ENCODE measurements at regions not wholly inside any gene's neighbourhood (a gene's known extent, or its start where the extent isn't known, plus 50 kb on each side); places are given as distances from the start of the nearest gene placed in this dataset.

GRCh38 chr7:11298220-11298619, 324.5 kb downstream of the PHF14 start:
- Histone ChIP-seq H3K27ac (ENCODE audit: insufficient read depth, low read length) (no peak overlapping the region), H4K8ac (ENCODE audit: low read depth in 2 of 2, low read length in 2 of 2) (no peak overlapping the region), H3K4me1 (ENCODE audit: control insufficient read depth, insufficient read depth, low read length) (no peaks in the 10 kb centered on the region), H4K91ac (ENCODE audit: insufficient read depth, low read depth, low read length) (no peak overlapping the region), H3K36me3 (ENCODE audit: control insufficient read depth, insufficient read depth, low read length) (no peaks in the 10 kb centered on the region), H2AK5ac (ENCODE audit: low read depth, low read length) (no peak overlapping the region), H3K14ac (replicated peaks; ENCODE audit: low read depth, low read length) (no peak overlapping the region), H2BK15ac (ENCODE audit: low read depth, low read length) (no peak overlapping the region), H3K56ac (ENCODE audit: extremely low read depth, insufficient read depth, low read length) (no peak overlapping the region), H4K5ac (ENCODE audit: low read depth, low read length) (no peak overlapping the region), H2BK20ac (ENCODE audit: low read depth, low read length) (no peak overlapping the region), H3K79me1 (ENCODE audit: low read depth in 1 of 2, low read length in 2 of 2) (no peaks in the 10 kb centered on the region), H3K27me3 (ENCODE audit: control insufficient read depth, insufficient read depth, low read length) (no peaks in the 10 kb centered on the region), H3K4ac (ENCODE audit: low read depth, low read length) (no peak overlapping the region), H3K4me3 (ENCODE audit: insufficient read depth, low read depth, low read length) (no peak overlapping the region), H2AK9ac (replicated peaks; ENCODE audit: low read depth, low read length, poor library complexity) (no peak overlapping the region), H3K9ac (ENCODE audit: low read depth, low read length) (no peak overlapping the region), H2BK120ac (ENCODE audit: low read depth, low read length) (no peak overlapping the region), H3K4me2 (ENCODE audit: low read depth, low read length) (no peak overlapping the region), H2AFZ (replicated peaks; ENCODE audit: low read length, poor library complexity) (no peak overlapping the region), H3K9me1 (ENCODE audit: insufficient read depth, low read length) (no peaks in the 10 kb centered on the region), H2BK5ac (ENCODE audit: low read depth, low read length, poor library complexity, severe bottlenecking) (no peak overlapping the region), H3K23ac (ENCODE audit: low read depth, low read length) (no peak overlapping the region), H4K20me1 (ENCODE audit: insufficient read depth, low read length) (no peaks in the 10 kb centered on the region), H3K18ac (ENCODE audit: low read depth, low read length) (no peak overlapping the region), H3K9me3 (ENCODE audit: control insufficient read depth, insufficient read depth, low read length) (peaks cover 2% of the 10 kb centered on the region; the same call in 1 of the 2 replicates)
- in situ Hi-C loops (cut with MboI; ENCODE audit: low sequenced_read_pairs), result no loop called here
- intact Hi-C loops (cut with micrococcal nuclease), result no loop called here
- ChIA-PET POLR2A (ENCODE audit: unreplicated experiment) (no interaction called here), CTCF (no interaction called here)
- DNase-seq (no peak), ATAC-seq (ENCODE audit: low read depth) (no peak)
- dilution Hi-C loops (cut with HindIII; ENCODE audit: low sequenced_read_pairs, unreplicated experiment), result no loop called here
- TF ChIP-seq, protein P1, sequence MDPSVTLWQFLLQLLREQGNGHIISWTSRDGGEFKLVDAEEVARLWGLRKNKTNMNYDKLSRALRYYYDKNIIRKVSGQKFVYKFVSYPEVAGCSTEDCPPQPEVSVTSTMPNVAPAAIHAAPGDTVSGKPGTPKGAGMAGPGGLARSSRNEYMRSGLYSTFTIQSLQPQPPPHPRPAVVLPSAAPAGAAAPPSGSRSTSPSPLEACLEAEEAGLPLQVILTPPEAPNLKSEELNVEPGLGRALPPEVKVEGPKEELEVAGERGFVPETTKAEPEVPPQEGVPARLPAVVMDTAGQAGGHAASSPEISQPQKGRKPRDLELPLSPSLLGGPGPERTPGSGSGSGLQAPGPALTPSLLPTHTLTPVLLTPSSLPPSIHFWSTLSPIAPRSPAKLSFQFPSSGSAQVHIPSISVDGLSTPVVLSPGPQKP (IDR thresholded peaks at IDR 0.05; ENCODE audit: borderline replicate concordance, low read depth, low read length), result no peak
- TF ChIP-seq CEBPB (IDR thresholded peaks at IDR 0.05; ENCODE audit: low read depth, low read length), result no peak
- no TSS peak for BruUV-seq (replicated peaks)
- 64% methylated on average over 4 of the region's 11 CpGs; no CpG with 5 or more reads in 1 of the 2 experiments for WGBS, 2 experiments (ENCODE audit: extremely low coverage in 2 of 2, insufficient read length in 1 of 2)
